ENCODE measurements at regions not wholly inside any gene's neighbourhood (a gene's known extent, or its start where the extent isn't known, plus 50 kb on each side); places are given as distances from the start of the nearest gene placed in this dataset.

DNA sequence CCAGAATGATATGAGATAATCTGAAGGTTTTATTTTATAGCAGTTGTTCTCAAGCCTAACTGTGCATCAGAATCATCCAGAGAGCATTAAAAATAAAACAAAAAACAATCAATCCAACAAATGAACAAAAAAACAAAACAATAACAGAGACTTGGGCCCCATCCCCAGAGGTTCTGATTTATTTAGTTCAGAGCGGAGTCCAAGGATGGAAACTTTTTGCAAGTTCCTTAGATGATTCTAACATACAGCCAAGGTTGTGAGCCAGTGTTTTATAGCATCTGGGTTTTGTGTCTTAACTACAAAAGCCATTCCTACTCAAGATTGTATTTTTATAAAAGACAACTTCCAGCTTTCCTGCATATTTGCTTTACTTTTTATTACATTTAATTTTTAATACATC lies 59.4 kb upstream of the GRPR start:
- TF ChIP-seq, protein P1, sequence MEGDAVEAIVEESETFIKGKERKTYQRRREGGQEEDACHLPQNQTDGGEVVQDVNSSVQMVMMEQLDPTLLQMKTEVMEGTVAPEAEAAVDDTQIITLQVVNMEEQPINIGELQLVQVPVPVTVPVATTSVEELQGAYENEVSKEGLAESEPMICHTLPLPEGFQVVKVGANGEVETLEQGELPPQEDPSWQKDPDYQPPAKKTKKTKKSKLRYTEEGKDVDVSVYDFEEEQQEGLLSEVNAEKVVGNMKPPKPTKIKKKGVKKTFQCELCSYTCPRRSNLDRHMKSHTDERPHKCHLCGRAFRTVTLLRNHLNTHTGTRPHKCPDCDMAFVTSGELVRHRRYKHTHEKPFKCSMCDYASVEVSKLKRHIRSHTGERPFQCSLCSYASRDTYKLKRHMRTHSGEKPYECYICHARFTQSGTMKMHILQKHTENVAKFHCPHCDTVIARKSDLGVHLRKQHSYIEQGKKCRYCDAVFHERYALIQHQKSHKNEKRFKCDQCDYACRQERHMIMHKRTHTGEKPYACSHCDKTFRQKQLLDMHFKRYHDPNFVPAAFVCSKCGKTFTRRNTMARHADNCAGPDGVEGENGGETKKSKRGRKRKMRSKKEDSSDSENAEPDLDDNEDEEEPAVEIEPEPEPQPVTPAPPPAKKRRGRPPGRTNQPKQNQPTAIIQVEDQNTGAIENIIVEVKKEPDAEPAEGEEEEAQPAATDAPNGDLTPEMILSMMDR (IDR thresholded peaks at IDR 0.05) = no peak
- no peak for TF ChIP-seq POLR2AphosphoS5 (IDR thresholded peaks at IDR 0.05)

Data from prostate gland (tissue), 2 donors.